BJ (cell line): ENCODE measurements at regions not wholly inside any gene's neighbourhood (a gene's known extent, or its start where the extent isn't known, plus 50 kb on each side); places are given as distances from the start of the nearest gene placed in this dataset.

Experiments
- CTCF ChIA-PET: fragments of 350-600 bp; formaldehyde crosslinking; extraction: SDS; loops from one replicate; lab custom pipeline; 2021; ENCODE audit warnings: antibody characterized with exemption, inconsistent platforms; lab: Yijun Ruan, JAX
- POLR2A ChIA-PET: fragments of 300-600 bp; sonication (Branson Sonifier 250); formaldehyde crosslinking; extraction: SDS; loops from one replicate; lab custom pipeline; 2021; ENCODE audit warnings: antibody characterized with exemption; lab: Charles Lee
- DNase-seq: peaks from one replicate; pipeline ENCODE4 v3.0.0-alpha.2; 2011; ENCODE audit warnings: low read depth
- H3K27me3 ChIP-seq: 2 replicates; pipeline ENCODE4 v1.6.0; 2011; ENCODE audit warnings: low read length; ENCODE audit not compliant: control insufficient read depth, insufficient read depth
- H3K36me3 ChIP-seq: 2 replicates; pipeline ENCODE4 v1.5.1; 2011; ENCODE audit warnings: low read length; ENCODE audit not compliant: control insufficient read depth, insufficient read depth
- H3K4me3 ChIP-seq: 2 replicates; pipeline ENCODE4 v1.5.1; 2011; ENCODE audit warnings: low read depth, mild to moderate bottlenecking, control low read depth, low read length
- TF ChIP-seq, protein P1 (sequence below): IDR thresholded peaks from 2 replicates; pipeline ENCODE4 v1.5.1; 2011; ENCODE audit warnings: low read depth, mild to moderate bottlenecking, control low read depth, inconsistent platforms, low read length, moderate library complexity; ENCODE audit not compliant: insufficient read depth

DNA sequence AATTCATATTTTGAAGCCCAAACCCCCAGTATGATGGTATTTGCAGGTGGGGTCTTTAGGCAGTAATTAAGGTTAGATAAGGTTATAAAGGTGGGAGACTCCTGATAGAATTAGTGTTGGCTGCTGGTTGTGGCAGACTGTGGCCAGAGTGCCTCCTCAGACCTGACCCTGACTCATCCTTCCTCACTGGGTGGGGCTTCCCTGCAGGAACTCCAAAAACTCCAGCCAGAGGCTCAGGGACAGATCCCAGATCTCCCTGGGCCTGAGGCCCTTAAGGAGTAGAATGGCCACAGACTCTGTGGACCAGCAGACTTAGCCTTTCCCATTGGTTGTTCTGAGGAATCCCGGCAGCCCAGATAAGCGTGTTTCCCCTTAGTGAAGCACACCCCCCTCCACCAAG lies 463.0 kb upstream of the CPEB2 start:
- ChIA-PET CTCF (no interaction called here), POLR2A (no interaction called here)
- no peak overlapping the region for H3K4me3 ChIP-seq
- no peaks in the 10 kb centered on the region for H3K27me3 ChIP-seq
- TF ChIP-seq, protein P1, sequence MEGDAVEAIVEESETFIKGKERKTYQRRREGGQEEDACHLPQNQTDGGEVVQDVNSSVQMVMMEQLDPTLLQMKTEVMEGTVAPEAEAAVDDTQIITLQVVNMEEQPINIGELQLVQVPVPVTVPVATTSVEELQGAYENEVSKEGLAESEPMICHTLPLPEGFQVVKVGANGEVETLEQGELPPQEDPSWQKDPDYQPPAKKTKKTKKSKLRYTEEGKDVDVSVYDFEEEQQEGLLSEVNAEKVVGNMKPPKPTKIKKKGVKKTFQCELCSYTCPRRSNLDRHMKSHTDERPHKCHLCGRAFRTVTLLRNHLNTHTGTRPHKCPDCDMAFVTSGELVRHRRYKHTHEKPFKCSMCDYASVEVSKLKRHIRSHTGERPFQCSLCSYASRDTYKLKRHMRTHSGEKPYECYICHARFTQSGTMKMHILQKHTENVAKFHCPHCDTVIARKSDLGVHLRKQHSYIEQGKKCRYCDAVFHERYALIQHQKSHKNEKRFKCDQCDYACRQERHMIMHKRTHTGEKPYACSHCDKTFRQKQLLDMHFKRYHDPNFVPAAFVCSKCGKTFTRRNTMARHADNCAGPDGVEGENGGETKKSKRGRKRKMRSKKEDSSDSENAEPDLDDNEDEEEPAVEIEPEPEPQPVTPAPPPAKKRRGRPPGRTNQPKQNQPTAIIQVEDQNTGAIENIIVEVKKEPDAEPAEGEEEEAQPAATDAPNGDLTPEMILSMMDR = no peak
- H3K36me3 ChIP-seq = no peaks in the 10 kb centered on the region
- no peak for DNase-seq

- no peak for DNase-seq
- no peak overlapping the region for H3K4me3 ChIP-seq
- ChIA-PET POLR2A (no interaction called here), CTCF (no interaction called here)
- no peaks in the 10 kb centered on the region for H3K36me3 ChIP-seq
- H3K27me3 ChIP-seq = no peaks in the 10 kb centered on the region
- TF ChIP-seq, protein P1 = no peak
Measured at GRCh38 chr4:14545163-14545562, 457.1 kb upstream of the CPEB2 start.

DNA sequence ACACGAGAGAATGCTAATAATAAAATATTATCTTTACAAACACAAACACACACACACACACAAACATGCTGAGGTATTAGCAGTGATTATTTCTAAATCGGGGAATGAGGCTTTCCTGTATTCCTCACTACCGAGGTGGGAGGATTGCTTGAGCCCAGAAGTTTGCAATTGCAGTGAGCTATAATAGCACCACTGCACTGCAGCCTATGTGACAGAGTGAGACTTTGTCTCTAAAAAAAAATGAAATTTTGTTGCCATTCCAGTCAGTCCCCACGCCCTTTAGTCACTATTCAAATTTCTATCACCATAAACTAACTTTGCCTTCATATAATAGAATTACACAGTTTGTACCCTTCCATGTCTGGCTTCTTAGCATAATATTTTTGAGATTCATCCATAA lies 456.5 kb upstream of the CPEB2 start:
- POLR2A ChIA-PET = no interaction called here
- no peaks in the 10 kb centered on the region for H3K36me3 ChIP-seq
- TF ChIP-seq, protein P1 = no peak
- CTCF ChIA-PET = no interaction called here
- no peak for DNase-seq
- no peaks in the 10 kb centered on the region for H3K27me3 ChIP-seq
- no peak overlapping the region for H3K4me3 ChIP-seq

DNA sequence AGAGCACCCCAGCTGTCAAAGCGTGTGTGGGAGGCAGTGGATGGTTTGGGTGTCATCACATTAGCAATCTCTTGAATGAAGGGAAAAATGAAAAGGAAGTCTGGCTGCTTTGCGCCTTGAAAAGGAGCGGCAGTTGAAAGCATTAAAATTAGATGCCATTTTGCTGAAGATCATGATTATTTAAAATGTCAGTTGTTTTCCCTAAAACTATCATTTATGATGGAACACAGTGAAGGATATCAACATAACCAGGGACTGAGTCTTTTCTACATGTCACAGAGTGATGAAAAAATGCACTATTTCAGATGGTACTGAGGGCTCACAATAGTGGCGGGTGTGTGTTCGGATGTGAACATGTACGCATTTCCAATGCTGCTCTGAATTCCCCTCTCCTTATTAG lies 450.2 kb upstream of the CPEB2 start:
- no peak overlapping the region for H3K4me3 ChIP-seq
- no peak for DNase-seq
- H3K27me3 ChIP-seq = no peaks in the 10 kb centered on the region
- no peaks in the 10 kb centered on the region for H3K36me3 ChIP-seq
- POLR2A ChIA-PET = no interaction called here
- TF ChIP-seq, protein P1 = no peak
- CTCF ChIA-PET = no interaction called here

DNA sequence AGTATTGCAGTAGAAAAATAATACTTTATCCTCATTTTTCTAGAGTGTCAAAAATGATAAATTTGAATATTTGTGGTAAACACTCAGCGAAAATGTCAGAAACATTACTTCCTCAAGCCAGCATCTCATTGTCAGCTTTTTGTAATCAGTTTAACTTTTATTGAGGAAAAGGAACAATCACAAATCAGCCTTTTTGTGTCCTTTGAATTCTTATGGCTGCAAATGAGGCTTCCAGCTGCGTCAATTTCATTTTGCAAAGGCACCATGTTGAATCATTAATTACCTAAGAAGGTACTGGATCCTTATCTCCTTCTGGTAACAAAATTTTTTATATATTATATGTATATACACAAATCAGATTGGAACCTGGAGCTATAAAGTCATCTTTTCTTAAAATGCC lies 442.6 kb upstream of the CPEB2 start:
- TF ChIP-seq, protein P1 = no peak
- ChIA-PET CTCF (no interaction called here), POLR2A (no interaction called here)
- H3K4me3 ChIP-seq = no peak overlapping the region
- H3K36me3 ChIP-seq = no peaks in the 10 kb centered on the region
- H3K27me3 ChIP-seq = no peaks in the 10 kb centered on the region
- DNase-seq = no peak
